ENCODE measurements at regions not wholly inside any gene's neighbourhood (a gene's known extent, or its start where the extent isn't known, plus 50 kb on each side); places are given as distances from the start of the nearest gene placed in this dataset.
A peak's percentile ranks its signal among the peaks of the same experiment; 100 is the strongest.

GRCh38 chr11:29438815-29439214, 578.0 kb downstream of the KCNA4 start:
- H3K9me3 Mint-ChIP-seq (ENCODE audit: low read depth), result no peaks in the 10 kb centered on the region
- DNase-seq (ENCODE audit: low spot score), result no peak
- no peak overlapping the region for H3K27ac Mint-ChIP-seq (ENCODE audit: unreplicated experiment)
- TF ChIP-seq CTCF (IDR thresholded peaks at IDR 0.05), result no peak
- H3K4me1 Mint-ChIP-seq (ENCODE audit: low read depth), result peaks cover 5% of the 10 kb centered on the region
- peaks cover 16% of the 10 kb centered on the region for H3K27me3 Mint-ChIP-seq (ENCODE audit: low read depth)
- H3K4me3 Mint-ChIP-seq (ENCODE audit: unreplicated experiment), result no peak overlapping the region
- no peaks in the 10 kb centered on the region for H3K36me3 Mint-ChIP-seq (ENCODE audit: low read depth)

GRCh38 chr11:29435421-29435820, 581.4 kb downstream of the KCNA4 start:
- H3K4me1 Mint-ChIP-seq (ENCODE audit: low read depth), result peaks cover 5% of the 10 kb centered on the region
- no peaks in the 10 kb centered on the region for H3K9me3 Mint-ChIP-seq (ENCODE audit: low read depth)
- H3K36me3 Mint-ChIP-seq (ENCODE audit: low read depth), result no peaks in the 10 kb centered on the region
- no peak for TF ChIP-seq CTCF (IDR thresholded peaks at IDR 0.05)
- H3K4me3 Mint-ChIP-seq (ENCODE audit: unreplicated experiment), result no peak overlapping the region
- peaks cover 21% of the 10 kb centered on the region for H3K27me3 Mint-ChIP-seq (ENCODE audit: low read depth)
- no peak for DNase-seq (ENCODE audit: low spot score)
- H3K27ac Mint-ChIP-seq (ENCODE audit: unreplicated experiment), result no peak overlapping the region

GRCh38 chr11:29432719-29433325, 584.0 kb downstream of the KCNA4 start:
- Mint-ChIP-seq H3K4me1 (ENCODE audit: low read depth) (peaks cover 5% of the 10 kb centered on the region), H3K36me3 (ENCODE audit: low read depth) (no peaks in the 10 kb centered on the region), H3K27me3 (ENCODE audit: low read depth) (peaks cover 18% of the 10 kb centered on the region), H3K9me3 (ENCODE audit: low read depth) (no peaks in the 10 kb centered on the region), H3K4me3 (ENCODE audit: unreplicated experiment) (no peak overlapping the region), H3K27ac (ENCODE audit: unreplicated experiment) (no peak overlapping the region)
- peak; percentile 85 for TF ChIP-seq CTCF (IDR thresholded peaks at IDR 0.05)
- no peak for DNase-seq (ENCODE audit: low spot score)

GRCh38 chr11:29405305-29405704, 611.5 kb downstream of the KCNA4 start:
- H3K9me3 Mint-ChIP-seq (ENCODE audit: low read depth), result no peaks in the 10 kb centered on the region
- H3K27ac Mint-ChIP-seq (ENCODE audit: unreplicated experiment), result no peak overlapping the region
- H3K27me3 Mint-ChIP-seq (ENCODE audit: low read depth), result peaks cover 14% of the 10 kb centered on the region
- no peak for TF ChIP-seq CTCF (IDR thresholded peaks at IDR 0.05)
- H3K4me3 Mint-ChIP-seq (ENCODE audit: unreplicated experiment), result no peak overlapping the region
- no peak for DNase-seq (ENCODE audit: low spot score)
- H3K36me3 Mint-ChIP-seq (ENCODE audit: low read depth), result no peaks in the 10 kb centered on the region
- H3K4me1 Mint-ChIP-seq (ENCODE audit: low read depth), result no peaks in the 10 kb centered on the region

- H3K4me1 Mint-ChIP-seq (ENCODE audit: low read depth), result no peaks in the 10 kb centered on the region
- peaks cover 9% of the 10 kb centered on the region for H3K27me3 Mint-ChIP-seq (ENCODE audit: low read depth)
- DNase-seq (ENCODE audit: low spot score), result no peak
- H3K36me3 Mint-ChIP-seq (ENCODE audit: low read depth), result no peaks in the 10 kb centered on the region
- H3K4me3 Mint-ChIP-seq (ENCODE audit: unreplicated experiment), result no peak overlapping the region
- no peaks in the 10 kb centered on the region for H3K9me3 Mint-ChIP-seq (ENCODE audit: low read depth)
- no peak overlapping the region for H3K27ac Mint-ChIP-seq (ENCODE audit: unreplicated experiment)
- TF ChIP-seq CTCF (IDR thresholded peaks at IDR 0.05), result no peak
Observed at GRCh38 chr11:29395555-29396072, 621.2 kb downstream of the KCNA4 start.

Measured in chondrocyte (in vitro differentiated cells).